Spleen (tissue), 11 donors: ENCODE measurements at regions not wholly inside any gene's neighbourhood (a gene's known extent, or its start where the extent isn't known, plus 50 kb on each side); places are given as distances from the start of the nearest gene placed in this dataset.

Experiments used
- DNase-seq: peaks from one replicate; pipeline ENCODE4 v3.0.0-alpha.2; 2020
- H3K27ac ChIP-seq, 8 donors: fragments of 200-600 bp; sonication (generic) in 7 of 8; 1 replicate in 4 of 8; 2 replicates in 4 of 8; pipeline versions ENCODE4 v1.5.0 to v1.8.0; 2016 to 2021; ENCODE audit warnings: inconsistent platforms in 4 of 8, mild to moderate bottlenecking in 4 of 8, moderate library complexity in 1 of 8
- H3K27me3 ChIP-seq, 7 donors: fragments of 200-600 bp; sonication (generic) in 6 of 7; replicated peaks in 1 of 7; 1 replicate in 4 of 7; 2 replicates in 3 of 7; pipeline versions ENCODE4 v1.5.0 to v1.8.0; 2016 to 2021; ENCODE audit warnings: inconsistent platforms in 3 of 7, mild to moderate bottlenecking in 1 of 7
- H3K36me3 ChIP-seq, 6 donors: fragments of 200-600 bp; sonication (generic) in 5 of 6; 1 replicate in 4 of 6; 2 replicates in 2 of 6; pipeline versions ENCODE4 v1.5.0 to v1.8.0; 2016 to 2021; ENCODE audit warnings: inconsistent platforms in 2 of 6
- H3K4me1 ChIP-seq, 6 donors: fragments of 200-600 bp; sonication (generic) in 5 of 6; 1 replicate in 3 of 6; 2 replicates in 3 of 6; pipeline versions ENCODE4 v1.5.0 to v1.8.0; 2016 to 2021; ENCODE audit warnings: inconsistent platforms in 3 of 6
- H3K4me3 ChIP-seq, 8 donors: fragments of 200-600 bp; sonication (generic) in 7 of 8; 1 replicate in 4 of 8; 2 replicates in 4 of 8; pipeline versions ENCODE4 v1.5.0 to v1.8.0; 2016 to 2021; ENCODE audit warnings: inconsistent platforms in 4 of 8, mild to moderate bottlenecking in 4 of 8, moderate library complexity in 2 of 8
- H3K9me3 ChIP-seq, 8 donors: fragments of 200-600 bp; sonication (generic) in 7 of 8; 1 replicate in 4 of 8; 2 replicates in 4 of 8; pipeline versions ENCODE4 v1.5.0 to v1.8.0; 2016 to 2021; ENCODE audit warnings: inconsistent platforms in 4 of 8
- CTCF ChIP-seq, 11 experiments: fragments of 200-600 bp in 7 of 11; fragments of 450-650 bp in 4 of 11; sonication (generic) in 4 of 11; IDR thresholded peaks in 8 of 11; conservative IDR thresholded peaks in 3 of 11; 1 replicate in 7 of 11; 2 replicates in 4 of 11; pipeline versions ENCODE4 v1.4.0 to v1.8.0; 2016 to 2021; ENCODE audit warnings: antibody characterized with exemption in 11 of 11, inconsistent platforms in 4 of 11, mild to moderate bottlenecking in 1 of 11
- POLR2A ChIP-seq, 3 donors: fragments of 450-650 bp; IDR thresholded peaks; one replicate each; pipeline ENCODE4 v1.5.1; 2017; ENCODE audit warnings: antibody characterized with exemption in 3 of 3, mild to moderate bottlenecking in 1 of 3
- POLR2AphosphoS5 ChIP-seq, 3 donors: sonication (generic); formaldehyde crosslinking; IDR thresholded peaks; one replicate each; pipeline ENCODE4 v1.5.1; 2017; ENCODE audit warnings: antibody characterized with exemption in 3 of 3
- WGBS, 5 donors: extraction: QIAGEN DNeasy Blood & Tissue Kit in 3 of 5; methylation state at CpG; one replicate each; pipeline versions ENCODE4 v1.1.5 to v1.1.7; 2013 to 2018; 5-methylcytosine and 5-hydroxymethylcytosine counted together
- intact Hi-C: fragments of 100-400 bp; cut with DNase I; formaldehyde crosslinking; loops from one replicate; pipeline ENCODE4 v1.15.0; 2023; ENCODE audit warnings: low total_unique reads
- donor health status: healthy with polysubstance abuse.
- donor health status: DM: no; HTN: no; CAD: no; lungs with moderate emphysema.
- donor health status: DM: no; HTN: no; CAD: no.
- donor health status: Bipolar disorder and iron deficiency.
- donor health status: healthy.
- donor health status: DM: no; HTN: no; CAD: no.
- donor health status: DM: yes; HTN: yes; CAD: no.

DNA sequence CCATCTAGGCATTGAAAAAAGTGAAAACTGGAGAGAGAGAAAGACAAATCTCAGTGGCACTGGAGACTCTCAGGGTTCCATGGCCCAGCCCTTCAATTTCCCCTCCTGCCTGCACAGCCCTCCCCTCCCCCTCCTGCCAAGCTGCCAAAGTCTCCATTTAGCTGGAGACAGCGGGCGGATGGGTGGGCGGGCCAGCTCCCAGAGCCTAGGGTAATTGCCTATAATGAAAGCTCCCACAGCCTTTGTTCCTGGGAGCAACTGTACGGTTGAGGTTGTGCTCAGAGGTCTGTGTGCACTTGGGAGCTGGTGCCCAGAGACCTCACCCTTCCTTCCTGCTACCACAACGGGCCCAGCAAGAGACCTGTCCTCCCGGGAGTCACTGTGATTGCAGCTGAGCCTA is 89.6 kb downstream of the NAV1 start:
- intact Hi-C loops = no loop called here
- H3K9me3 ChIP-seq = no peaks in the 10 kb centered on the region

DNA sequence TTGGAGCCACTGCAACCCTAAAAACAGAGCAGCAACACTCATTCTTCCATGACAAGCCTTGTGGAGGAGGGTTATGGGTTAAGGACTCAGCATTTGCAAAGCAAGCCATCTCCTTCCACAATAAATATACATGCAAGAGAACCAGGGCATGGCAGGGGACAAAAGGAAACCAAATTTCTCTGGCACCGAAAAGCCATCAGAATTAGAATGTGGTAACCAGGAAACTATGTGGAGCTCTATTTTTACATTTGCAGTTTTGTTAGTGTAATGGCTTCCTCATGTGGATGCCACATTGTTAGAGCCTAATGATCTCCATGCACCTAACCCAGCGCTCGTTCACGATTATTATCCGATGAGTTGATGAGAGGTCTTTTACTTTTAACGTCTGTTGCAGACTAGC is 91.7 kb downstream of the NAV1 start:
- TF ChIP-seq POLR2A (IDR thresholded peaks at IDR 0.05) (no peak), POLR2AphosphoS5 (IDR thresholded peaks at IDR 0.05) (no peak), CTCF (IDR thresholded peaks at IDR 0.05 in 8 of 11, conservative IDR thresholded peaks at IDR 0.05 in 3 of 11) (no peak)
- no peak for DNase-seq
- H3K4me3 ChIP-seq = no peak overlapping the region
- H3K9me3 ChIP-seq = no peaks in the 10 kb centered on the region
- intact Hi-C loops = no loop called here
- no peaks in the 10 kb centered on the region for H3K27me3 ChIP-seq
- H3K4me1 ChIP-seq = peaks cover 0 to 8% (median 0%) of the 10 kb centered on the region in 6 donors
- no peak overlapping the region for H3K27ac ChIP-seq
- WGBS, 5 donors = 86 to 90% (median 89%) methylated on average over 6 of the region's 6 CpGs
- H3K36me3 ChIP-seq = peaks cover 0 to 14% (median 0%) of the 10 kb centered on the region in 6 donors

More for the DNA sequence above, 89.6 kb downstream of the NAV1 start:
- Histone ChIP-seq H3K27me3 (no peaks in the 10 kb centered on the region), H3K27ac (no peak overlapping the region), H3K4me3 (no peak overlapping the region), H3K4me1 (peaks cover 0 to 8% (median 0%) of the 10 kb centered on the region in 6 donors), H3K36me3 (peaks cover 0 to 19% (median 0%) of the 10 kb centered on the region in 6 donors)
- no peak for DNase-seq
- 61 to 70% (median 67%) methylated on average over 6 of the region's 6 CpGs for WGBS, 5 donors
- TF ChIP-seq POLR2A (IDR thresholded peaks at IDR 0.05) (no peak), POLR2AphosphoS5 (IDR thresholded peaks at IDR 0.05) (no peak), CTCF (IDR thresholded peaks at IDR 0.05 in 8 of 11, conservative IDR thresholded peaks at IDR 0.05 in 3 of 11) (no peak)

- Histone ChIP-seq H3K4me3 (no peak overlapping the region), H3K4me1 (peaks cover 0 to 8% (median 0%) of the 10 kb centered on the region in 6 donors), H3K9me3 (no peaks in the 10 kb centered on the region), H3K36me3 (peaks cover 0 to 14% (median 0%) of the 10 kb centered on the region in 6 donors), H3K27ac (no peak overlapping the region), H3K27me3 (no peaks in the 10 kb centered on the region)
- WGBS, 5 donors = 91 to 98% (median 94%) methylated on average over 7 of the region's 7 CpGs
- TF ChIP-seq CTCF (IDR thresholded peaks at IDR 0.05 in 8 of 11, conservative IDR thresholded peaks at IDR 0.05 in 3 of 11) = no peak
- TF ChIP-seq POLR2A (IDR thresholded peaks at IDR 0.05) = no peak
- TF ChIP-seq POLR2AphosphoS5 (IDR thresholded peaks at IDR 0.05) = no peak
- no peak for DNase-seq
- intact Hi-C loops = no loop called here
Observed at GRCh38 chr1:201631037-201631436, 92.1 kb downstream of the NAV1 start.

GRCh38 chr1:201632364-201632952 is 93.5 kb downstream of the NAV1 start:
- 77 to 91% (median 83%) methylated on average over 5 of the region's 5 CpGs for WGBS, 5 donors
- Histone ChIP-seq H3K4me1 (peaks cover 0 to 8% (median 0%) of the 10 kb centered on the region in 6 donors), H3K27me3 (no peaks in the 10 kb centered on the region), H3K9me3 (no peaks in the 10 kb centered on the region), H3K4me3 (no peak overlapping the region), H3K36me3 (peaks cover 0 to 14% (median 0%) of the 10 kb centered on the region in 6 donors), H3K27ac (no peak overlapping the region)
- TF ChIP-seq CTCF (IDR thresholded peaks at IDR 0.05 in 8 of 11, conservative IDR thresholded peaks at IDR 0.05 in 3 of 11) = no peak
- TF ChIP-seq POLR2AphosphoS5 (IDR thresholded peaks at IDR 0.05) = no peak
- TF ChIP-seq POLR2A (IDR thresholded peaks at IDR 0.05) = no peak
- intact Hi-C loops = no loop called here
- DNase-seq = no peak
